GM19025 (cell line): ENCODE measurements at regions not wholly inside any gene's neighbourhood (a gene's known extent, or its start where the extent isn't known, plus 50 kb on each side); places are given as distances from the start of the nearest gene placed in this dataset.

Source experiments
- ATAC-seq: cut with Tn5 transposase; IDR thresholded peaks from one replicate; pipeline ENCODE4 v1.9.1; 2021; ENCODE audit warnings: mild to moderate bottlenecking, low read depth, moderate library complexity; ENCODE audit not compliant: unreplicated experiment

- ATAC-seq = no peak
Observed at GRCh38 chr14:101465795-101466448, 95.4 kb upstream of the DIO3 start.

GRCh38 chr14:101466456-101467180 is 94.7 kb upstream of the DIO3 start:
- no peak for ATAC-seq

- no peak for ATAC-seq
Observed at GRCh38 chr14:101467181-101467926, 93.9 kb upstream of the DIO3 start.

GRCh38 chr14:101469382-101470247 is 91.7 kb upstream of the DIO3 start:
- no peak for ATAC-seq

GRCh38 chr14:101470266-101470665 is 91.0 kb upstream of the DIO3 start:
- ATAC-seq = no peak

GRCh38 chr14:101471723-101472517 is 89.4 kb upstream of the DIO3 start:
- ATAC-seq = no peak

- ATAC-seq = no peak
Observed at GRCh38 chr14:101472518-101472849, 88.8 kb upstream of the DIO3 start.

GRCh38 chr14:101473045-101473729 is 88.1 kb upstream of the DIO3 start:
- ATAC-seq = no peak

GRCh38 chr14:101473795-101474562 is 87.3 kb upstream of the DIO3 start:
- ATAC-seq = no peak

- ATAC-seq = no peak
Observed at GRCh38 chr14:101474563-101475455, 86.5 kb upstream of the DIO3 start.

- no peak for ATAC-seq
Observed at GRCh38 chr14:101475456-101476257, 85.6 kb upstream of the DIO3 start.

GRCh38 chr14:101476258-101476915 is 84.9 kb upstream of the DIO3 start:
- no peak for ATAC-seq

- no peak for ATAC-seq
Observed at GRCh38 chr14:101476916-101477553, 84.3 kb upstream of the DIO3 start.

GRCh38 chr14:101477648-101478047 is 83.6 kb upstream of the DIO3 start:
- no peak for ATAC-seq

GRCh38 chr14:101478096-101478495 is 83.2 kb upstream of the DIO3 start:
- no peak for ATAC-seq
